Stimulated activated CD4-positive, alpha-beta T cell treated with anti-CD3 and anti-CD28 coated beads, Interleukin-1b, Interleukin-23, amount 100 ng/mL, for 24 hours (primary cell): ENCODE measurements at regions not wholly inside any gene's neighbourhood (a gene's known extent, or its start where the extent isn't known, plus 50 kb on each side); places are given as distances from the start of the nearest gene placed in this dataset.
"Not testable (repeated sequence)": the region's sequence is repeated elsewhere in the genome, so short reads cannot be mapped to it uniquely, and the experiment has no call there.

Experiments
- DNase-seq, 4 experiments: peaks; one replicate each; pipeline ENCODE4 v3.0.0-alpha.2; 2020; ENCODE audit warnings: low read depth in 4 of 4, low spot score in 1 of 4

- no peak for DNase-seq
Observed at GRCh38 chr16:32116080-32116479, 137.0 kb upstream of the TP53TG3D start.

- DNase-seq: not testable (repeated sequence)
Observed at GRCh38 chr16:32116533-32116932, 136.6 kb upstream of the TP53TG3D start.

GRCh38 chr16:32120372-32120771 is 132.7 kb upstream of the TP53TG3D start:
- DNase-seq: not testable (repeated sequence)

DNA sequence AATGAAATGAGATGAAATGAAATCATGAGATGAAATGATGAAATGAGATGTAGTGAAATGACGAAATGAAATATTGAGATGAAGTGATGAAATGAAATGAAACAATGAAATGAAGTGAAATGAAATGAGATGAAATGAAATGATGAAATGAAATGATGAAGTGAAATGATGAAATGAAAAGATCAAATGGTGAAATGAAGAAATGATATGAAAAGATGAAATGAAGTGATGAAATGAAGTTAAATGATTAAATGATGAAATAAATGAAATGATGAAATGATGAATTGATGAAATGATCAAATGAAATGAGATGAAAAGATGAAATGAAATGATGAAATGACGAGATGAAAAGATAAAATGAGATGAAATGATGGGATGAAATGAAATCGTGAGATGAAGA is 132.3 kb upstream of the TP53TG3D start:
- not testable (repeated sequence) for DNase-seq

- not testable (repeated sequence) for DNase-seq
Observed at GRCh38 chr16:32121273-32121900, 131.7 kb upstream of the TP53TG3D start.

DNA sequence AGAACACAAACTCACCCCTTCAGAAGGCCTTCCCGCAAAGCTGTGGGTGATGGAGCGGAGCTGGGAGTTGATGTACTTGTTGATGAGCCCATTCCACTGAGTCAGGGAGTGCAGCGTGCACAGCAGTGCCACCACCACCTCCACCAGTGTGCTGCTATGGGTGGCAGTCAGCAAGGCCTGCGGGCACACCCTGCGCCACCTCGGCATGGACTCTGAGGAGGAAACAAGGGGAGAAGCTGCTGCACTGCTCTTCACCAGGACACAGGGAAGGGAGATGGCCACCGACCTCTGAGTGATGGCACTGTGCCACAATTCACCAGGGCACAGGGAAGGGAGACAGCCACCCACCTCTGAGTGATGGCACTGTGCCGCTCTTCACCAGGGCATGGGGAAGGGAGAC is 100.7 kb upstream of the TP53TG3D start:
- not testable (repeated sequence) for DNase-seq

DNA sequence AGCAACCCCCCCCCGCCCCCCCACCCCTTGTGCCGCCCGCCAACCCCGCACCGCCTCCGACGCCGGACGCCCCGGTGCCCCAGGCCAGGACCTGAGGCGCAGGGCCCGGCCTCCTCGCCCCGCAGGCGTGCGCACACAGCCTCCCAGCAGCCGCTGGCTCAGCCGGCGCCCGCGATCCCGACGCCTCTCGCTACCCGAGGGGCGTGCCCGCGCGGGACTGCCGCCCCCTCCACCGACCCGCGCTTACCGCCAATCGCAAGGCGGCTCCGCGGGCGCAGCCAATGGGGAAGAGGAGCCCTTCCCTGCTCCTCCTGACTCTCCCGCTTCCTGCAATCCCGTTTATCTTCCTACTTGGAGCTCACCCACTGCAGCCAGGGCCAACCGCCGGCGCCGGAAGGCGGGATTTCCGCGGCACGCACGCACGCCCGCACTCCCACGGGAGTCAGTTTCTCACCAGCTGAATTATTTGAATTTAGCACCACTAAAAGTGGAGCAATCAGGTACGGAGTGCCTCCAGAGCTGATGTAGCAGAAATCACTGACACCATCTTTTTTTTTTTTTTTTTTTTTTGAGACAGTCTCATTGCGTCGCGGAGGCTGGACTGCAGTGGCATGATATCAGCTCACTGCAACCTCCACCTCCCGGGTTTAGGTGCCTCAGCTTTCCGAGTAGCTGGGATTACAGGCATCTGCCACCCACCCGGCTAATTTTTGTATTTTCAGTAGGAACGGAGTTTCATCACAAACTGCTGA is 65.0 kb upstream of the TP53TG3D start:
- DNase-seq: not testable (repeated sequence)

DNA sequence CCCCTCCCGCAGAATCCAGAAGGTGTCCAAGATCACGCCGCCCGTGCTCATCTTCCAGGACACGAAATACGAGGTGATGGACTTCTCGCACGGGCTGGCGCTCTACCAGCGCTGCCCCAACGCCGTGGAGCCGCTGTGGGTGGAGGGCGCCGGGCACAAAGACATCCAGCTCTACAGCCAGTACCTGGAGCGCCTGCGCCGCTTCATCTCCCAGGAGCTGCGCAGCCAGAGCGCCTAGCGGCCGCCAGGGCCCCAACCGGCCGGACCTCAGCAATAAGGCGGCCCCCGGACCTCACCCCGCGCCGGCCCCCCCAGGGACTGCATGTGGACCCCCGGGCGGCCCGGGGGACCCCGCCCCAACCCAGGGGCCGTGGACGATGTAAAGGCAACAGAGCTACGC is 50.5 kb upstream of the TP53TG3D start:
- DNase-seq: not testable (repeated sequence)
